ENCODE measurements at regions not wholly inside any gene's neighbourhood (a gene's known extent, or its start where the extent isn't known, plus 50 kb on each side); places are given as distances from the start of the nearest gene placed in this dataset.

- no peak for DNase-seq
These were observed 160.0 kb downstream of the CBLN1 start for GRCh38 chr16:49121636-49122035.

- DNase-seq, result no peak
These were observed 161.0 kb downstream of the CBLN1 start for GRCh38 chr16:49120631-49121030.

DNA sequence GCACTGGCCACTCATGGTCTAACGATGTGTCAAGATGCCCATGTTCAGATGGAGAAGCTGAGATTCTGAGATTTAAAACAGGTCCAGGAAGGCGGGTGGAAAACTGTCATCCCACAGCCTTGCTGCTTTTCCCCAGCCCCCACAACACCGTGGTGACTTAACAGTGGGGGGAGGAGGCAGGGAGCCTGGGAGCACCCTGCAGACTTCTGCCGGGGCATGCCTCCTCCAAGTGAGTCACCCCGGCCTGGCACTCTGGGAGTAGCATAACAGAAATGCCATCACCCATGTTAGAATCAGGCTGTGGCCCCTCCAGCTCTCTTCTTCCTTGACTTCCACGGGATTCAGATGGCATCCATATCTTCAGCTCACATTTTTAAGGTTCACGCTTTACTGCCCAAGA, 164.8 kb downstream of the CBLN1 start:
- DNase-seq, result no peak

DNA sequence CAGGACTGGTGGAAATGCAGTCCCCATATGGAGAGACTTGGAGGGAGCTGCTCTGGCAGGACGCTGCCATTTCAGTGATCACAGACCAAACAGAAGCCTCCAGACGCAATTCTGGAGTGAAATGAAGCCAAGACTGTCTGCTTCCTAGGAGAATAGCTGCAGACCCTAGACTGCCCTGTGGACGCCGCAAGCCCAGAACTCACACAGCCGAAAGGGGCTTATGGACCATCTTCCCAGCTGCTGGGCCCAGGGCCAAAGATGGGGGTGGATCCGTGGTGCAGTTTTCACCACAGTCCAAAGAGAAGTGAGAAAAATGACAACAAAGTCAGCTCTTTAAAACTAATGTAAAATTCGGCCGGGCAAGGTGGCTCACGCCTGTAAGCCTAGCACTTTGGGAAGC, 165.7 kb downstream of the CBLN1 start:
- DNase-seq, result no peak

DNA sequence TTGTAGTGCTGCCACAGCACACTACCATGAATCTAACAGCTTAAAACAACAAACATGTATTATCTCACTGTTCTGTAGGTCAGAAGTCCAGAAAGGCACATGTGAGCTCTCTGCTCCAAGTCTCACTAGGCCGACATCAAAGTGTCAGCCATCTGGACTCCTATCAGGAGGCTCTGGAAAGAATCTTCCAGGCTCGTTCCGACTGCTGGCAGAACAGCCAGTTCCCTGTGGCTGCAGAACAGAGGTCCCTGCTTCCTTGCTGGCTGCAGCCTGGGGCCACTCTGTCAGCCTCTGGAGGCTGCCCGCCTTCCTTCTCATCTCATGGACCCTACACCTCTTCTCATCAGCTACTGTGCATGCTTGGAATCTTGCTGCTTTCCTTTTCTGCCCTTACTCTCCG, 168.9 kb downstream of the CBLN1 start:
- DNase-seq, result no peak

DNA sequence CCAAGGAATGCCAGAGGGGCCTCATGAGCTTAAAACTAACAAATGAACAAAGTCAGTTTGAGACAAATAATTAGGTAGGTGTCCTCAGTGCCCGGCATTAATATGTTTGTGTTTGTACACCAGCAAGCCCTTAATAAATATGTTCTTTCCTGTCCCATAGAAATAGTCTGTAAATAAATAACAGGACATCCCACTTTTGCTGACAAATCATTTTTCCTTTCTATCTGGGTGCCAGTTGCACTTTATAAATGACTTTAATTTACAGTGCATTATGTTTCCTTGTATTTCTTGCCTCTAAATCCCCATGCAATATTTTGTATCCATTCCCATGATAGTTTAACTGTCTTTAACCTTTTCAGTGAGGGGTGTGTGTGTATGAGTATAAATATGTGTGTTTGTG, 170.3 kb downstream of the CBLN1 start:
- DNase-seq, result no peak

GRCh38 chr16:49108611-49109010, 173.0 kb downstream of the CBLN1 start:
- DNase-seq, result no peak

- no peak for DNase-seq
These were observed 178.3 kb downstream of the CBLN1 start for GRCh38 chr16:49103298-49103697.

GRCh38 chr16:49101997-49102396, 179.6 kb downstream of the CBLN1 start:
- no peak for DNase-seq

- DNase-seq, result no peak
These were observed 181.3 kb downstream of the CBLN1 start for GRCh38 chr16:49100366-49100765.

GRCh38 chr16:49097964-49098363, 183.7 kb downstream of the CBLN1 start:
- no peak for DNase-seq

DNA sequence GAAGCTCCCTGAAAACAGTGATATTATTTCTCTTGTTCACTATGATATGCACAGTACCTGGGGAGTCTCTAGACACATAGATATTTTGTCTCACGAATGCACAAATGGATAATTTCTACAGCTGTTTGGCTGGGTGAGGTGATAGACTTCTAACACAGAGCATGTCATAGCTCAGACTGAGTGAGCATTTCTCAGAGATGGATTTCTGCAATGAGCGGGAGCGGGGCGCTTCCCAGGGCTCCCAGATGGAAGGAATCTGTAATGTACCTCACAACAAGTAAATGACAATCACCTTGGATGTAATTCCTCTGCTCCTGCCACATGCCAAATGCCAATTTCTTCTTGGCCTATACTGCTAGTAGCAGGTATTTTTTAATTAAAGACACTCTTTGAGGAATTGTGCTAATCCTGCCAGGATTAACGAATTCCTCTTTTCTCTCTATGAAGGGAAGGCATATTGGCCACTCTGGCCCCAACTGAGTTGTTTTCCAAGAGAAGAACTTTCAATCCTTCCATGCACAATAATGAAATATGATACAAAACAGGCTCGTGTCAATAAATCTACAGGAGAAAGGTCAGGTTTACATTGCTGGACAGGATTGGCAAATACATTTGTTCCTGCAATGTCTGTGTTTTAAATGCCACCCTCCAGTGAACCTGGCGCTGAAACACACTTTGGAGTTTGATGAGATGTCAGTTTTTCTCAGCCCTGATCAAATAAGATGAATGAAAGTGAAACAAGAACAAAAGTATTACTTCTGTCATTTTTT, 185.3 kb downstream of the CBLN1 start:
- DNase-seq, result no peak

DNA sequence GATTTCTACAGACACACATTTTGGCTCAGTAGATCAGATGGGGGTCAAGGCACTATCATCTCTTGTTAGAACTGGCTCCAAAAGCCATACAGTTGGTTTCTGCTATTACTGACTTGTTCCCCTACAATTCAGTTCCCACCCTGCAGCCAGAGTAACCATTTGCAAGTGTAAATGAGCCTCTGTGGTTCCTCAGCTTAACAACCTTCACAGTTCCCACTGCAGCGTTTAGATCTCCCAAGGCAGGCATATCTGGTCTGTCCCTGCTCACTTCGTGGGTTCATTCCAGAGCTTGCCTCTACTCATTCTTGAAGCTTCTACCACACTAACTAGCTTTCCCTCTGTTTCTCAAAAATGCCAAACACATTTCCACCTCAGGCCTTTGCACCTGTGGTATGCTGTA, 186.1 kb downstream of the CBLN1 start:
- DNase-seq, result no peak

DNA sequence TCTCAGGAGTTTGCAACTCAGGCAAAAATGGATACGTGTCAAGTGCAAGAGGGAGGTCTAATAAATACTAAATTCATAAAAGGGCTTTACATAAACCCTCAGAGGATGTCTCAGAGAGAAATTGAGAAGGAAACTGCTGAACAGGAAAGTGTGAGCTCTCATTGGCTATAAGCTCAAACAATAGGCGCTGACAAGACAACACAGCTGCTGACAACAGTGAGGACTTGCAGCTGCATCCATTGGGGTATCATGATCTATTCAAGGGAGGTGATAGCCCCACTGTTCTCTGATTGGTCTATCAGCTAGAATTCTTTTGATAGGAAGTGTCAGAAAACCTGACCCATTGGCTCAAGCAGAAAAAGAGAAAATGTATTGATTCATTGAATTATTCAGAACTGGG, 187.2 kb downstream of the CBLN1 start:
- DNase-seq, result no peak

GRCh38 chr16:49093939-49094338, 187.7 kb downstream of the CBLN1 start:
- DNase-seq, result no peak

- DNase-seq, result no peak
These were observed 188.9 kb downstream of the CBLN1 start for GRCh38 chr16:49092704-49093103.

GRCh38 chr16:49089533-49089932, 192.1 kb downstream of the CBLN1 start:
- no peak for DNase-seq

DNA sequence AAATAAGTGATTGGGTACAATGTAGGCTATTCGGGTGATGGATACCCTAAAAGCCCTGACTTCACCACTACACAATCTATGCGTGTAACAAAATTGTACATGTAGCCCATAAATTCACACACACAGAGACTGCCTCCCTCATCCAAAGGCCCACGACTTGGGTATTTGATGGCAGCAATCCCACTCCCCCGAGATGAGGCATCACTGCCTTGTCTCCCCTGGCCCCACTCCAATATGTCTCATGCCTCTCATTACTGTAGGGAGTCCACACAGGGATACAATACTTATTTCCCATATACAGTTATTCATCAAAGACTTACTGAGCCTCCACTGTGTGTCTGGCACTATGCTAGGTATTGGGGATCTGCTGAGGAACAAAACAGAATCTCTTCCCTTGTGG, 192.6 kb downstream of the CBLN1 start:
- no peak for DNase-seq

DNA sequence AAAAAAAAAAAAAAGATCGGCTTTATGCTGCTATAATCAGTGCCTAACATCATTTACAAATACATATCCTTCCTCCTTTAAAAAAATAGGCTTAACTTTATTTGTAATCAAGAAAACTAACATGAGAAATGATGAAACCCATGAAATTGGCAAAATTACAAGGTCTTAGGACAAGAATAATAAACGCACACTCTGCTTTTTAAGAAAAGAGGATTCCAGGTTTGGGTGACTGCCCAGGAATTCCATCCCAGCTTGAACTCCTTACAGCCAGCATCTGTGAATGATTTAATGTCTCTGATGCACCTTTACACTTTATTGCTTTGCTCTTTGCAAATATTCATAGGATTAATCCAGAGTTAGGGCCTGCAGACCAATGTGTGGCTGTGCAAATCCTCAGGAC, 196.0 kb downstream of the CBLN1 start:
- DNase-seq, result no peak

- DNase-seq, result no peak
These were observed 196.8 kb downstream of the CBLN1 start for GRCh38 chr16:49084628-49085390.

DNA sequence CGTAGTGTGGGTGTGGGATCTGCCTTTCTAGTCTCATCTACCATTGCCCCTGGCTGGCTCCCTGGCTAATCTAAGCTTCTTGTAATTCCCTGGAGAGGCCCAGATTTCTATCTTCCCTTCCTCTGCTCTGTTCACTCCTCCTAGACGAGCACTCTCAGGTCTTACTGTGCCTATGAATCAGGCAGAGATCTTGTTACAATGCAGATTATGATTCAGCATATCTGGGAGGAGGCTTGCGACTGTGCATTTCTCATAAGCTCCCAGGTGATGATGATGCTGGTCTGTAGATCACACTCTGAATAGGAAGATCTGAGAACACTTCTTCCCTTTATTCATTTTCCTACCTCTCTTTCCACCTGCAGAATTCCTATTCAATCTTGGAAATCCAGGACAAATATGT, 200.1 kb downstream of the CBLN1 start:
- DNase-seq, result no peak

DNA sequence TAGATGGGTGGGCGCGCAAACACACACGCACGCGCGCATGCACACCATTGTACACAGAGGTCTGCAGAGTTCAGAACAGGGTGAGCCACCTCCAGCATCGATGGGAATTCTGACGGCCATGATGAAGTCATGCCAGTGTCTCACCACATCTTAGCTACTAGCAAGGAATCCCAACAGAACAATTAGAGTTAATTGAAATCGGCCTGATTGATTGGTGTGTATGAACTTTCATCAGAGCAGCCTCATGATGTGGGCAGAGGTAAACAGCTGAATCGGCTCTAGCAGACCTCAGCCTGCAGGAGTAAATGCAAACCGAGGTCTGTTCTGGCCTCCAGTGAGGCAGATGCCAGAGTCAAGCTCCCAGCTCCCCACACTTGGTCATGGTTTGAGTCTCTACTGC, 200.6 kb downstream of the CBLN1 start:
- no peak for DNase-seq

DNA sequence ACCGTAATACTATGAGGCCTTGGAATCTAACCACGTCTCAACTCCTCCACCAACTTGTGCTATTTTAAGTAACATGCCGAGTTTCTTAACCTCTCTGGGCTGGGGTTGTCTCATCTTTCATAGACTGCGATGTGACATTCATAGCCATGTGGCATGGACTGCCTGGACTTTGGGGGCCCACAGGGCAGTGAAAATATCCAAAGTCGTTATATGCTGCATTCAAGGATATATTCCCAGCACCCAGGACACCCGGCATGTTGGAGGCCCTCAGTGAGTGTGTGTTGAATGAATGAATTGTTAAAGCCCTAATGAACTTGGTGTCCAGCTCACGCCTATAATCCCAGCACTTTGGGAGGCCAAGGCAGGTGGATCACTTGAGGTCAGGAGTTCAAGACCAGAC, 203.1 kb downstream of the CBLN1 start:
- no peak for DNase-seq

- no peak for DNase-seq
These were observed 203.5 kb downstream of the CBLN1 start for GRCh38 chr16:49078104-49078503.

DNA sequence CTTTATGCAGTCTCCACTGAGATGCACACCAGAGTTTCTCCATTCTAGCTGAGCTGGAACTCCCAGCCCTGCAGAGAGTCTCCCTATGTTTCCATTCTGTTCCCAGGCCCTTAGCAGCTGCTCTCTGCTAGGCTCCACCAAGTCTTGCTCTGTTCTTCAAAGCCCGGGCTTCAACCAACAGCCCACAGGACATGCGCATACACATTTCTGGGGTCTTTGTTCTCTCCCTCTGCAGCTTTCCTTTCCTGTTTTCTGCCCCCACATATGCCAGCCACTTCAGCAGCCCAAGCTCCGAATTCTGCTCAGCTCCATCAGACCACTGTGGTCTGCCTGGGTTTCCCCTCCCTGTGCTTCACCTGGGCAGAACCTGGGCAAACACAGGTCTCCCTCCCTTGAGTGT, 205.9 kb downstream of the CBLN1 start:
- no peak for DNase-seq

Data from NCI-H1105 (cell line).